ENCODE measurements at regions not wholly inside any gene's neighbourhood (a gene's known extent, or its start where the extent isn't known, plus 50 kb on each side); places are given as distances from the start of the nearest gene placed in this dataset.

DNA sequence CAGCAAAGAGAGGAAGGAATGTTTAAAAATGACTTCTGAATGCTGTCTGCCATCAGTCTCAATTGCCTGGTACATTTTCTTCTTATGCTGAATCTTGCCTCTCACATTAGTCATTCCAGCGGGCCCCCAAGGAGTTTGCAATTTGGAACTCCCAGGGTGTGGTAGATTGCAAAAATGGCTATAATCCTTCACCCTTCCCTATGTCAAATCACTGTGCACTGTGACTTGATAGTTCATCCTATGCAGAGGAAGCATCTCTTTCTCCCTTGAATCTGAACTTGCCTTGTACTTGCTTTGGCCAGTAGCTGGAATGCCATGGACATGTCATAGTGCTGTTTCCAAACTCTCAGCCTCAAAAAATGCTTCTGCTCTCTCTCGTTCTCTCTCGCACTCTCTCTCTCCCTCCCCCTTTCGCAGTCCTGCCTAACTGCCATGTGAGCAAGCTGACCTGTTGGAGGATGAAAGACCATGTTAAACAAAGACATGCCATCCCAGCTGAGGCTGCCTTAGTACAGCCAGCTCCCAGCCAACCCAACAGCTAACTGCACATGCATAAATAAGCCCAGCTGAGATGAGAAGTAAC, 284.0 kb upstream of the TLE4 start:
- Mint-ChIP-seq H3K36me3 (no peaks in the 10 kb centered on the region), H3K4me1 (no peaks in the 10 kb centered on the region), H3K27ac (no peak overlapping the region), H3K9me3 (no peaks in the 10 kb centered on the region), H3K4me3 (no peak overlapping the region), H3K27me3 (peaks cover 0 to 3% of the 10 kb centered on the region in 2 donors)
- H3K36me3 ChIP-seq (ENCODE audit: insufficient read depth, low read length), result no peaks in the 10 kb centered on the region
- no peak for DNase-seq
- ChIA-PET CTCF (no interaction called here), POLR2A (no interaction called here)
- H3K27ac ChIP-seq (ENCODE audit: low read depth, low read length), result no peak overlapping the region
- no peak overlapping the region for H3K4me3 ChIP-seq (ENCODE audit: low read length)
- H3K4me1 ChIP-seq (ENCODE audit: insufficient read depth, low read length), result no peaks in the 10 kb centered on the region
- no peaks in the 10 kb centered on the region for H3K9me3 ChIP-seq (ENCODE audit: low read length)
- no peaks in the 10 kb centered on the region for H3K27me3 ChIP-seq (ENCODE audit: insufficient read depth, low read length, poor library complexity, severe bottlenecking)

DNA sequence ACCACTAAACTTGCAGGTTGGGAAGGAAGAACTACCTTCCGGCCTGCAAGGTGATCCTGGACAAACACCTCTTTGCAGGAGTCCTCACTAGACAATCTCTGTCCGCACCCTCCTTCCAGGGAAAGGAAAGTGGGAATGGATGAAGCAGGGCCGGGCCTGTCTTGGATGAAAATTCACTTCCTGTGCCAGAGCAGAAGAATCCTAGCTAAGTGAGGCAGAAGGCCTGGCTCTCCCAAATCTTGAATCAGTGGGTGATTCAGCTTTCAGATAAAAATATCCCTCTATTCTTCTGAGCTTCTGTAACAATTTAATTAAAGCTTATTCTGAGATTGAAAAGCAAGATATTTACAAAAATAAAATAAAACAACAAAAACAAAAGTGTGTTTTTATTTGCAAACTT, 281.9 kb upstream of the TLE4 start:
- ChIA-PET CTCF (no interaction called here), POLR2A (no interaction called here)
- no peak overlapping the region for H3K27ac Mint-ChIP-seq
- peaks cover 1 to 3% of the 10 kb centered on the region in 2 donors for H3K27me3 Mint-ChIP-seq
- Histone ChIP-seq H3K9me3 (ENCODE audit: low read length) (no peaks in the 10 kb centered on the region), H3K27me3 (ENCODE audit: insufficient read depth, low read length, poor library complexity, severe bottlenecking) (no peaks in the 10 kb centered on the region), H3K4me3 (ENCODE audit: low read length) (no peak overlapping the region), H3K36me3 (ENCODE audit: insufficient read depth, low read length) (no peaks in the 10 kb centered on the region), H3K4me1 (ENCODE audit: insufficient read depth, low read length) (no peaks in the 10 kb centered on the region), H3K27ac (ENCODE audit: low read depth, low read length) (no peak overlapping the region)
- H3K36me3 Mint-ChIP-seq, result no peaks in the 10 kb centered on the region
- no peak overlapping the region for H3K4me3 Mint-ChIP-seq
- H3K9me3 Mint-ChIP-seq, result no peaks in the 10 kb centered on the region
- DNase-seq, result no peak
- no peaks in the 10 kb centered on the region for H3K4me1 Mint-ChIP-seq

DNA sequence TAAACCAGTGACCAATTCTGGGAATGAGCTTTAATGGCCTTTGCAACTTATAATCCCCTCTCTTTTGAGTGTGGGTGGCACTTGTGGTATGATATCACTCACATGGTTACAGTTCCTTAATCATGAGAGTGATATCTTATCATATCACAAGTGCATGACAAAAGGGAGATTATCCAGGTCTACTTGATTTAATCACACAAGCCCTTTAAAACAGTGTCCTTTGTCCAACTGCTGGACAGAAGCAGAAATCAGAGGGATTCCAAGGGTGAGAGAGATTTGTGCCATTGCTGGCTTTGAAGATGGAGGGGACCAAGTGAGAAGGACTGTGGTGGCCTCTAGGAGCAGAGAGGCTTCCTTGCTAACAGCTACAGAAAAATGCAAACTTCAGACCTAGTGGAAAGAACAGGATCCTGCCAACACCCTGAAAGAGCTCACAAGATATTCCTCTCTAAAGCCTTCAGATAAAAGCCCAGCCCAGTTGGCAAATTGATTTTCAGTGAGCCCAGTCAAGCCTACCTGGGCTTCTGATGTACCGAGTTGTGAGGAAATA, 279.0 kb upstream of the TLE4 start:
- ChIA-PET POLR2A (no interaction called here), CTCF (no interaction called here)
- no peaks in the 10 kb centered on the region for H3K27me3 ChIP-seq (ENCODE audit: insufficient read depth, low read length, poor library complexity, severe bottlenecking)
- H3K4me1 Mint-ChIP-seq, result no peaks in the 10 kb centered on the region
- no peaks in the 10 kb centered on the region for H3K36me3 ChIP-seq (ENCODE audit: insufficient read depth, low read length)
- H3K9me3 ChIP-seq (ENCODE audit: low read length), result no peaks in the 10 kb centered on the region
- H3K36me3 Mint-ChIP-seq, result no peaks in the 10 kb centered on the region
- H3K9me3 Mint-ChIP-seq, result no peaks in the 10 kb centered on the region
- no peak overlapping the region for H3K4me3 Mint-ChIP-seq
- H3K4me3 ChIP-seq (ENCODE audit: low read length), result no peak overlapping the region
- H3K27ac Mint-ChIP-seq, result no peak overlapping the region
- peaks cover 1 to 6% of the 10 kb centered on the region in 2 donors for H3K27me3 Mint-ChIP-seq
- no peaks in the 10 kb centered on the region for H3K4me1 ChIP-seq (ENCODE audit: insufficient read depth, low read length)
- DNase-seq, result no peak
- H3K27ac ChIP-seq (ENCODE audit: low read depth, low read length), result no peak overlapping the region

DNA sequence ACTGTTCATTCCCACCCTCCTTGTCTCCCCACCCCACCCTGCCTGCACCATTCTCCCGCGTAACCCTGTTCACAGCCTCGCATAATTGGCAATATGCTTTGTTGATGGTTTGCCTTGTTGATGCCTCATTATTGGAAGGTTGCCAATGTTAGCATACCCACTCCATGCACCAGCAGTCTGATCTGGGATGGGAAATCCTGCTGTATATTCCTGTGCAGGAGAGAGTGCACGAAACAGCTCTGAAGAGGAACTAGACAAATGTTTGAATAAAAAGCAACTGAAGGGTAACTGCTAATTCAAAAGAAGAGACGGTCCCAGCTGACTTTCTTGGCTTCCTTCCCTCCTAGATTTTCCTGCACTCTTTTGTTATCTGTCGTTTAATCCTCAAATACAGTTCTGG, 271.7 kb upstream of the TLE4 start:
- Mint-ChIP-seq H3K4me1 (no peaks in the 10 kb centered on the region), H3K27me3 (peaks cover 0 to 3% of the 10 kb centered on the region in 2 donors), H3K36me3 (no peaks in the 10 kb centered on the region), H3K27ac (no peak overlapping the region), H3K9me3 (no peaks in the 10 kb centered on the region), H3K4me3 (no peak overlapping the region)
- H3K9me3 ChIP-seq (ENCODE audit: low read length), result no peaks in the 10 kb centered on the region
- H3K27ac ChIP-seq (ENCODE audit: low read depth, low read length), result no peak overlapping the region
- no peaks in the 10 kb centered on the region for H3K4me1 ChIP-seq (ENCODE audit: insufficient read depth, low read length)
- DNase-seq, result no peak
- POLR2A ChIA-PET, result no interaction called here
- CTCF ChIA-PET, result no interaction called here
- H3K36me3 ChIP-seq (ENCODE audit: insufficient read depth, low read length), result no peaks in the 10 kb centered on the region
- no peaks in the 10 kb centered on the region for H3K27me3 ChIP-seq (ENCODE audit: insufficient read depth, low read length, poor library complexity, severe bottlenecking)
- H3K4me3 ChIP-seq (ENCODE audit: low read length), result no peak overlapping the region

DNA sequence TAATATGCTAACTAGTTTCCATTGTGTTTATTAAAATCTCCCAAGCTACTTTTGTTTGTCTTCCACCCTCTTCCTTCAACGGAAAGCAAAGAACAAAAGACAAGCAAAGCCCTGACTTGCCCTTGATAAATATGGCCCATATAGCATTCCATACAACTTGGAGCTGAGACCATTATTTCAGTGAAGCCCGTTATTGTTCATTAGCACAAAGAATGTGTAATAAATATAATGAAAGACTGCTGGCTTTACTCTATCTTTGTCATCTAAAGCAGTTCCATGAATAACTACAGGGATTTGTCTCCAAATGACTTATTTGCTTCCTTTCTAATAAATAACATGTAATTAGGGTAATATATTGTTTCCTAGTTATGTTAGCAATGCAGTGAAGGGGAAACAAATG, 270.7 kb upstream of the TLE4 start:
- H3K36me3 Mint-ChIP-seq, result peaks cover 0 to 1% (median 0%) of the 10 kb centered on the region in 3 donors
- Histone ChIP-seq H3K36me3 (ENCODE audit: insufficient read depth, low read length) (no peaks in the 10 kb centered on the region), H3K4me3 (ENCODE audit: low read length) (no peak overlapping the region), H3K4me1 (ENCODE audit: insufficient read depth, low read length) (no peaks in the 10 kb centered on the region), H3K27me3 (ENCODE audit: insufficient read depth, low read length, poor library complexity, severe bottlenecking) (no peaks in the 10 kb centered on the region), H3K27ac (ENCODE audit: low read depth, low read length) (no peak overlapping the region), H3K9me3 (ENCODE audit: low read length) (no peaks in the 10 kb centered on the region)
- H3K4me3 Mint-ChIP-seq, result no peak overlapping the region
- no peaks in the 10 kb centered on the region for H3K4me1 Mint-ChIP-seq
- no peak for DNase-seq
- H3K27ac Mint-ChIP-seq, result no peak overlapping the region
- no peaks in the 10 kb centered on the region for H3K9me3 Mint-ChIP-seq
- ChIA-PET CTCF (no interaction called here), POLR2A (no interaction called here)
- peaks cover 0 to 3% of the 10 kb centered on the region in 2 donors for H3K27me3 Mint-ChIP-seq

DNA sequence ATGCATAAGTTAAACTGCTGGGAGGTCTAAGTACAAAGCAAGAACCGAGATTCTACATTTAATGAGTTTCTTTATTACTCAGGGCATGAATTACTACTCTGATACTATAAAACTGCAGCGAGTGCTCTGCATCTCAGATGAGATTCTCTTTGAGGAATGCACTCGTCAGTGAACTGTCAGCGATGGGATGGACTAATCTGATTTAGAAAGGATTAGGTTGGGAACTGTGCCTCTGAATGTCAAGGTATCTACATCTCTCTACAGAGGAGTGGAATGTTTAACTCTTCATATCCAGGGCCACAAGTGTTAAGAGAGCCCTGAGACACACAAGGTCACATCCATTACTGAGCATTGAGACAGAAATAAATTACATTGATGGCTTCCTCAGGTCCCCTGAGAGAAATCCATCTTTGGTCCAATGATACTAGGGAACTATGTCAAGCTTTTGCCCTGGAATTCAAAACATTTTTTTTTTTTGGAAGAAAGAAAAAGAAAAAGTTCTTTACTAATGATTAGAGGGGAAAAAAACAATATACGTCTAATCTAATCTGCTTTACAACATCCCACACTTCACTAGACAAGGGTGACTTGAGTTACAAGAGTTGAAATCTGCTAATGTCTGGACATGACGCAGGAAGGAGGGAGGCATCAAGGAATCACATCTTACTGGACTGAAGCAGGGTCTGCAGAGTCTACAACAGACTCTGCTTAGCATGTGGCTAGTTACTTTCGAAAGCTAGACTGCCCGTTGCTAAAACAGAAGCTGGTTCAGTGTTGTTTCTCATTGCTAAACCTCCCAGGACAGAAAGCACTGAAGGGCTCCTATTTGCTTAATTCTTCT, 270.0 kb upstream of the TLE4 start:
- H3K4me1 ChIP-seq (ENCODE audit: insufficient read depth, low read length), result no peaks in the 10 kb centered on the region
- H3K36me3 ChIP-seq (ENCODE audit: insufficient read depth, low read length), result no peaks in the 10 kb centered on the region
- POLR2A ChIA-PET, result no interaction called here
- CTCF ChIA-PET, result no interaction called here
- H3K4me3 ChIP-seq (ENCODE audit: low read length), result no peak overlapping the region
- no peaks in the 10 kb centered on the region for H3K9me3 ChIP-seq (ENCODE audit: low read length)
- no peaks in the 10 kb centered on the region for H3K27me3 ChIP-seq (ENCODE audit: insufficient read depth, low read length, poor library complexity, severe bottlenecking)
- DNase-seq, result no peak
- H3K4me1 Mint-ChIP-seq, result no peaks in the 10 kb centered on the region
- no peak overlapping the region for H3K27ac Mint-ChIP-seq
- peaks cover 0 to 1% (median 0%) of the 10 kb centered on the region in 3 donors for H3K36me3 Mint-ChIP-seq
- no peak overlapping the region for H3K4me3 Mint-ChIP-seq
- peaks cover 0 to under 1% of the 10 kb centered on the region in 2 donors for H3K27me3 Mint-ChIP-seq
- no peaks in the 10 kb centered on the region for H3K9me3 Mint-ChIP-seq
- no peak overlapping the region for H3K27ac ChIP-seq (ENCODE audit: low read depth, low read length)

DNA sequence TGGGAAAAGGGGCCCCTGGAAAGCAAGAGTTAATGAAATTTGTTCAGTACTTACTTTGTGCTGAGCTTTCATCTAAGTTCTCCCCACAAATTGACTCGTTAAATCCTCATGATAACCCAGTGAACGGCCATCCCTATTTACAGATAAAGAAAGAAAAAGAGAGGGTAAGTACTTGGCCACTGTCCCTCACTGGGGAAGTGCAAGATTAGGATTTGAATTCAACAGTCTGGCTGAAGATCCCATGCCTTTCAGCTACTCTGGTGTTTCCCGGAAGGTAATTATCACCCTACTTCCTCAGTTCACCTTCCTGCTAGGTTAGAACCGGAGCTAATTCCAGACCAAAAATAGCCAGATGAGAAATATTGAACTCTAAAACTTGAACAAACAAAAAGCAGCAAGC, 269.2 kb upstream of the TLE4 start:
- H3K4me1 Mint-ChIP-seq, result no peaks in the 10 kb centered on the region
- Histone ChIP-seq H3K4me3 (ENCODE audit: low read length) (no peak overlapping the region), H3K36me3 (ENCODE audit: insufficient read depth, low read length) (no peaks in the 10 kb centered on the region), H3K27me3 (ENCODE audit: insufficient read depth, low read length, poor library complexity, severe bottlenecking) (no peaks in the 10 kb centered on the region), H3K9me3 (ENCODE audit: low read length) (no peaks in the 10 kb centered on the region), H3K4me1 (ENCODE audit: insufficient read depth, low read length) (no peaks in the 10 kb centered on the region), H3K27ac (ENCODE audit: low read depth, low read length) (no peak overlapping the region)
- CTCF ChIA-PET, result no interaction called here
- H3K27ac Mint-ChIP-seq, result no peak overlapping the region
- POLR2A ChIA-PET, result no interaction called here
- H3K36me3 Mint-ChIP-seq, result peaks cover 0 to 1% (median 0%) of the 10 kb centered on the region in 3 donors
- H3K4me3 Mint-ChIP-seq, result no peak overlapping the region
- H3K9me3 Mint-ChIP-seq, result no peaks in the 10 kb centered on the region
- H3K27me3 Mint-ChIP-seq, result peaks cover 0 to 5% of the 10 kb centered on the region in 2 donors
- DNase-seq, result no peak

DNA sequence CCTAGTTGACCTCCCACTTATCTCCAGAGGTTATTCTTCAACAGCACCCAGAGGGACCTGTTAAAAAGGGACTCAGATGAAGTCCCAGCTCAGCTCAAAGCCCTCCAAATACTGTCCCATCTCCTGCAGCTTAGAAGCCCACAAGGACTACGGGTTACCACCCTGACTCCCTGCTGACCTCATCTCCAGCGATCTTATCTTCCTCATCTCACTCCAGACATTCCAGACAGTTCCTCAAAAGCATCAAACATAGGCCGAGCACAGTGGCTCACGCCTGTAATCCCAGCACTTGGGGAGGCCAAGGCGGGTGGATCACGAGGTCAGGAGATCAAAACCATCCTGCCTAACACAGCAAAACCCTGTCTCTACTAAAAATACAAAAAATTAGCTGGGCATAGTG, 263.8 kb upstream of the TLE4 start:
- Histone ChIP-seq H3K27ac (ENCODE audit: low read depth, low read length) (no peak overlapping the region), H3K4me3 (ENCODE audit: low read length) (no peak overlapping the region), H3K4me1 (ENCODE audit: insufficient read depth, low read length) (no peaks in the 10 kb centered on the region), H3K27me3 (ENCODE audit: insufficient read depth, low read length, poor library complexity, severe bottlenecking) (no peaks in the 10 kb centered on the region), H3K36me3 (ENCODE audit: insufficient read depth, low read length) (no peaks in the 10 kb centered on the region), H3K9me3 (ENCODE audit: low read length) (no peaks in the 10 kb centered on the region)
- DNase-seq, result no peak
- ChIA-PET POLR2A (no interaction called here), CTCF (no interaction called here)
- Mint-ChIP-seq H3K9me3 (no peaks in the 10 kb centered on the region), H3K27ac (no peak overlapping the region), H3K4me3 (no peak overlapping the region), H3K27me3 (peaks cover 0 to 5% of the 10 kb centered on the region in 2 donors), H3K36me3 (peaks cover 0 to 1% (median 0%) of the 10 kb centered on the region in 3 donors), H3K4me1 (no peaks in the 10 kb centered on the region)
